Cardiac muscle cell (in vitro differentiated cells and primary cell): ENCODE measurements at regions not wholly inside any gene's neighbourhood (a gene's known extent, or its start where the extent isn't known, plus 50 kb on each side); places are given as distances from the start of the nearest gene placed in this dataset.

ENCODE experiments used
- DNase-seq, 2 donors: peaks; one replicate each; pipeline versions ENCODE4 v3.0.0 to v3.0.0-alpha.2; 2010 to 2017; ENCODE audit warnings: low read depth in 1 of 2, low spot score in 1 of 2
- H3K27ac ChIP-seq: fragments of 200-600 bp; sonication (generic); 2 replicates; pipeline ENCODE4 v1.5.1; 2016
- H3K27me3 ChIP-seq: fragments of 200-600 bp; sonication (generic); 2 replicates; pipeline ENCODE4 v1.6.0; 2016; ENCODE audit warnings: control low read depth
- H3K36me3 ChIP-seq: fragments of 200-600 bp; sonication (generic); 2 replicates; pipeline ENCODE4 v1.5.1; 2016; ENCODE audit warnings: control low read depth
- H3K4me1 ChIP-seq: fragments of 200-600 bp; sonication (generic); 2 replicates; pipeline ENCODE4 v1.8.1; 2017; ENCODE audit warnings: low read depth, mild to moderate bottlenecking, mixed run types
- H3K4me3 ChIP-seq: fragments of 200-600 bp; sonication (generic); 2 replicates; pipeline ENCODE4 v1.5.1; 2016; ENCODE audit warnings: mild to moderate bottlenecking
- H3K9me3 ChIP-seq: fragments of 200-600 bp; sonication (generic); 2 replicates; pipeline ENCODE4 v1.5.1; 2017; ENCODE audit warnings: low read depth, mild to moderate bottlenecking, control low read depth
- CTCF ChIP-seq: IDR thresholded peaks from 2 replicates; pipeline ENCODE4 v1.5.1; 2012; ENCODE audit warnings: low read depth, mild to moderate bottlenecking, low read length

GRCh38 chr3:110479731-110480130, 591.9 kb upstream of the NECTIN3 start:
- no peak for TF ChIP-seq CTCF

GRCh38 chr3:110485389-110485788, 586.2 kb upstream of the NECTIN3 start:
- no peaks in the 10 kb centered on the region for H3K27me3 ChIP-seq
- H3K4me3 ChIP-seq = no peak overlapping the region
- no peak overlapping the region for H3K27ac ChIP-seq
- no peaks in the 10 kb centered on the region for H3K9me3 ChIP-seq
- DNase-seq = no peak
- H3K36me3 ChIP-seq = no peaks in the 10 kb centered on the region
- H3K4me1 ChIP-seq = no peaks in the 10 kb centered on the region
- TF ChIP-seq CTCF = no peak

More at GRCh38 chr3:110479731-110480130, 591.9 kb upstream of the NECTIN3 start:
- H3K4me3 ChIP-seq = no peak overlapping the region
- peaks cover 7% of the 10 kb centered on the region for H3K4me1 ChIP-seq
- H3K27ac ChIP-seq = no peak overlapping the region
- H3K27me3 ChIP-seq = no peaks in the 10 kb centered on the region
- H3K36me3 ChIP-seq = no peaks in the 10 kb centered on the region
- DNase-seq = no peak
- no peaks in the 10 kb centered on the region for H3K9me3 ChIP-seq

- no peaks in the 10 kb centered on the region for H3K4me1 ChIP-seq
- H3K36me3 ChIP-seq = no peaks in the 10 kb centered on the region
- H3K4me3 ChIP-seq = no peak overlapping the region
- DNase-seq = no peak
- no peak overlapping the region for H3K27ac ChIP-seq
- no peaks in the 10 kb centered on the region for H3K27me3 ChIP-seq
- no peaks in the 10 kb centered on the region for H3K9me3 ChIP-seq
- no peak for TF ChIP-seq CTCF
Observed at GRCh38 chr3:110487840-110488239, 583.8 kb upstream of the NECTIN3 start.

GRCh38 chr3:110491413-110491812, 580.2 kb upstream of the NECTIN3 start:
- H3K4me1 ChIP-seq = no peaks in the 10 kb centered on the region
- no peaks in the 10 kb centered on the region for H3K9me3 ChIP-seq
- no peak for TF ChIP-seq CTCF
- no peak overlapping the region for H3K27ac ChIP-seq
- H3K36me3 ChIP-seq = no peaks in the 10 kb centered on the region
- H3K27me3 ChIP-seq = no peaks in the 10 kb centered on the region
- no peak overlapping the region for H3K4me3 ChIP-seq
- DNase-seq = no peak

- DNase-seq = no peak
- no peaks in the 10 kb centered on the region for H3K9me3 ChIP-seq
- H3K27me3 ChIP-seq = no peaks in the 10 kb centered on the region
- no peak overlapping the region for H3K27ac ChIP-seq
- no peak for TF ChIP-seq CTCF
- no peaks in the 10 kb centered on the region for H3K36me3 ChIP-seq
- no peaks in the 10 kb centered on the region for H3K4me1 ChIP-seq
- H3K4me3 ChIP-seq = no peak overlapping the region
Observed at GRCh38 chr3:110492876-110493275, 578.7 kb upstream of the NECTIN3 start.
